HG03354 (cell line): ENCODE measurements at regions not wholly inside any gene's neighbourhood (a gene's known extent, or its start where the extent isn't known, plus 50 kb on each side); places are given as distances from the start of the nearest gene placed in this dataset.

Experiments
- ATAC-seq: cut with Tn5 transposase; IDR thresholded peaks from one replicate; pipeline ENCODE4 v1.9.1; 2021; ENCODE audit warnings: mild to moderate bottlenecking; ENCODE audit not compliant: unreplicated experiment, poor library complexity, severe bottlenecking

DNA sequence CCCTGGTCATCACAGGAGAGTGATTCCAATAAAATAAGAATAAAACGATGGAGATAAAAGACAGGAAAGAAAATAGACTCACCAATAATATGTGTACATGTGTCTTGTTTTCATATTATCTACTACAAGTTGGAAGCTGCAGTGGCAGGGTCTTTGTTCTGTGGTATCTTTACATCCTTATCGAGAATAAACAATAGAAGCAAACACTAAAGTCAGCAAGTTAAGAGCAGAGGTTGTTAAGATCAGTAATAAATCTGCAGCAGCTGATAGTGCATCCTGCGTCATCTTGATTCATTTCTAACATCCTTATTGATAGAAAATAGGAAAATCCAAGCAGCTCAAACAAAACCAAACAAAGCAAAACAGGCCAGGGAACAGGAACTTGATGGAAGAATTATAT is 107.4 kb downstream of the RPS29 start:
- ATAC-seq = no peak

DNA sequence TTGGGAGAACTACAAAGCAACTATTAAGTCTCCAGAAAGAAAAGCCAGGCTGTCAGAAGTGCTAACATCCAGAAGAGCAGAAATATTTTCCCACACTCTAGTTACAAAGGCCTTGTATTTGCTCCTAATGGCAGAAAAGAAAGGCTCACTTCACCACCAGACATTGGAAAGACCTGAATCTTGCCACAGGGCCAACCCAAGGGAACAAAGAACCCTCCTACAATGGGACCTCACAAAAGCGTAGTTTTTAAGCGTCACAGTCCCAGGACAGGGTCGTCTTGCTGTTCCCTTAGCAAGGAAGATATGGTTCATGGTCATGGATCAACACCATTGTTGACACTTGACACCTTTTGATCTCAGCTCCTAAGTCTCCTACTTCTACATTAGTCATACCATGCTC is 119.1 kb downstream of the RPS29 start:
- ATAC-seq = no peak

DNA sequence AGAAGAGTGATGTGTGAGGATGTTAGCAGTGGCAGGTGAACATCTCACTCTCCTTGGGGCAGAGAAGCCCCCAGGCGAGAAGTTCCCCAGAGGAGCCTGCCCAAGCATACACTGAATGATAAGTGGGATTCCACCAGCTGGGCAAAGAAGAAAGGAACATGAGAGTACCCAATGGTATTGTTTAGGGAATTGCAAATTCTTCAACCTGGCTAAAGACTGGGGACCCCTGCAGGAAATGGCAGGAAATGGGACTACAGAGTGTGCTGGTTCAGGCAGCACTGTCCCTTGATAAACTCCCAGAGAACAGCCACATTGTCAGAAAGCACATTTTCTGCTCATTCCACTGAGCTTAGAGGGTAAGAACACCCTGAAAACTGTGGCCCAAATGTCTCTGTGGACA is 121.3 kb downstream of the RPS29 start:
- no peak for ATAC-seq

DNA sequence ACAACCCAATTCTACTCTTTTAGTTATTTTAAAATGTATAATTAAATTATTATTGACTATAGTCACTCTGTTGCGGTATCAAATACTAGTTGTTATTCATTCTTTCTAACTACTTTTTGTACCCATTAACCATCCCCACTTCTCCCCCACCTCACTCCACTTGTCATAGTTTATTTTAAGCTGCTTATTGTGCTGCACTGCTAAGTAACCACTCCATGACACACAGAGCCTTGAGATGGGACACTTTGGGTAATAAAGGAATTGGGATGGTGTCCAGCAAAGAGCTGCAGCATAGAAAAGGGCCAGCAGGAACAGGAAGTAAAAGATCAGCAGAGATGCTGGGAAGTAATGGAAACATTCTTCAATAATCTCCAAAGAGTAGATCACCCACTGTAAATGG is 123.0 kb downstream of the RPS29 start:
- ATAC-seq = no peak

DNA sequence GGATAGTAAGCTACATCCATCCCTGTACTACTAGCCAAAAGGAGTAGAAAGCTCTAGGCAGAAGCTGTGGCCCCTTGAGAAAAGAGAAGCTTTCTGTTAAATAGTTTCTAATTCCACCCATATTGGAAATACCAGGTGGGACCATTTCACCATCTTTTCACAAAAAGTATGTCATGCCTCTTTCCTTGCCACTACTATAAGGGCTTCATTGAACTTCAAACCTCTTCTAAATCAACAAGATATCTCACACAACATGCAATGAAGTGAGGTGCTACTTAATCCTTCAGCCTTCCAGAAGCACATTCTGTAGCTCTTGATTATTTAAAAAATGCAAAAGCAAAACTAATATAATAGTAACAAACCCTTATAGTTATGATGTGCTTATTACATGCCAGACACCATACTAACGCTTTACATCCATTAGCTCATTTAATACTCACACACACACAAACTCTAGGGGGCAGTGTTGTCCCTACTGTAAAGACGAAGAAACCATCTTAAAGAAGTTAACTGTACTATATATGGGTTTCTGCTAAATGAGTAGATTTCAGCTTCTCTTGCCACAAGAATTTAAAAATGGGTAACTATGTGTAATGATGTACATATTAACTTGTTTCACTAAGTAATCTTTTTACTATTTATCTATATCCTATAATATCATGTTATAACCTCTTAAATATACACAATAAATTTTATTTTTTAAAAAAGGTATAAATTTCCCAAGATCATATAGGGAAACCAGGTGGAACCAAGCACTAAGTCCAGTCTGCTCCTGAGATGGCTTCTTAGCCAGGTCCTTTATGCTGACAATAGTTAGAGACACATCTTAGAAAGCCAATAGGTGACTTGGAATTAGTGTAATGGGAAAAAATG is 124.4 kb downstream of the RPS29 start:
- peak; percentile 97 for ATAC-seq

DNA sequence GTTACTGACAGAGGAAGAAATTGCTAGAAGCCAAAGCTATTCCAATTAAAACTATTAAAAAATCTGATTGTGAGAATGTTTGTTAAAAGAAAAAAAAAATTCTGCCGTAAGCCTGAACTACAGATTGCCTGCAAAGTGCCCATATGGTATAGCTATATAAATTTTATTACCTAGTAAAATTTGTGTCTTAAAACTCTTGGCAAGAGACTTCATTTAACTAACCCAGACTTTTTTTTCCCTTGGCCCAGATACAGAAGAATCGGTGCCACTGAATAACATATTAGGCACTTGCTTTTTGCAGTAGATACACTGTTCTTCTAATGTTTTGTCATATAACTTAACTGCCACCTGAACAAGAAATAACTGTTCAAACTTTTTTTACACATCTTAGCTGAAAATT is 125.5 kb downstream of the RPS29 start:
- no peak for ATAC-seq

DNA sequence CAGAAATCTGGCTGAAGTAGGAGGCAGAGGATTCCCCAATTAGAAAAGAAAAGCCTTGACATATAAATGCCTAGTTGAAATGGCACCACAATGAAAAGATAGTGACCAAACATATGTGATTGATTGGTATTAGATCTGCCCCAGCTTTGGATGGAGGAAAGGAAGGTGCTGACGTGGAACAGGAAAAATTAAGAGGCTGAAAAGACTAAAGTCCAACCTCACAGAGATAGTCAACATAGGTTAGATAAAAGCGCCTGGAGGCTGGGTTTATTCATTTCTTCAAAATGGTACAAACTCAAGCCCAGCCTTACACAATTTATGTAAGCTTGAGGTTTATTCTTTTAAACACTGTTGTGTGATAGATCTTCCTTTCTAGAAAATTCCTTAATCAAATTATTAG is 129.6 kb downstream of the RPS29 start:
- ATAC-seq = no peak

DNA sequence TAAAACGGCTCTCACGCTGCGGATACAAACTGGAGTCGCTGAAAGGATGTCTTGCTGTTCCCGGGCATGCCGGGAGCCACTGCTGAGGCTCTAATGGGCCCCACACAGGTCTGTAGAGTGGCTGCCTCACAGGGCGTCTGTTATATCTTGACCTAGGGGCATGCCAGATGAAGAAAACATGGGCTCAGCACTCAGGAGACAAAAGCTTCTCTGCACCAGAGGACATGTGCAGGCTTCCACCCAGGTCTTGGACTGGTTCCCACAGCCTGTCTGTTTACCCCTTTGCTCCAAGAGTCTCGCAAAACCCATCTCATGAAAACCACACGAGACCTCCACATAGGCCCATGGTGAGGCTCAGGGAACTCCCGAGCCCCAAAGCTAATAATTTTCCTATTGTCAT is 134.2 kb downstream of the RPS29 start:
- no peak for ATAC-seq

DNA sequence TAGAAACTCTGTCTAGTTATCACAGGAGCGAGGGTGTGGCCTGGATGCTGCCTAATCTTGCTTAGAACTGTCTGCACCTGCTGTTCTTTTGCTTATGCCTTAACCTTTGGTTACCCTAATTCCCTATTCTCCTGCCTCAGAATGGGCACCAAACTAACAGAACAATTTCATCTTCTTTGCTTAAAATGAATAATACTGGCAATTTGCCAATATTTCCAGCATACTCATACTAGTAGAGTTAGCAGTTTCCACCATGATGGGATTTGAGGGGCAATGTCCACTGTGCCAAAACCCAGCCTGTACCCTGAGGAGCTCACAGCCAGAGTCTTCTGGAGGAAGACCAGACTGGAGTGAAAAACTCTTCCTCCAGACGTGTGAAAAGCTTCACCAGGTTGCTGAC is 136.4 kb downstream of the RPS29 start:
- ATAC-seq = no peak

DNA sequence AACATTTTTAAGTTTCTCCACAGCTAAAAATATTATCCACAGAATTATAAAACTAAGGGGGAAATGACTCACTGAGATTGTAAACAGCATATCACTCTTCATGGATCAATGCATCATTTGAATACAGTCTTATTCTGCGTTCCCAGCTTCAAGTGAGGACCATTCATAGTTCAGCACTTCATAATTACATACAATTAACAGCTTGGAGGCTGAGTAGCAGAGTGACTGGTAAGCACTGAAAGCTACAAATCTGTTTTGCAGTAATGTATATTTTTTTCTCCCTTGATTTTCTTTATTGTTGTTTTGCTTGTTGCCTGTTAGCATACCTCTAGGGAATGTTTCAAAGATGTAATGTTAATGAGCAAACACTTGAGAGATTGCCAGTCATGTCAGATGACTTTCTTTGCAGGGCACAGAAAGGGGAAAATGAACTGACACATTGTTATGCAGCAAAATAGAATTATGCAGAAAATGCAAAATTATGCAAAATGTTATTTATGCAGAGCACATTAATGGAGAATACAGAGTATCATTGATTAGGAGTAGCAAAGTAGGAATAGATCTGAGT is 138.6 kb downstream of the RPS29 start:
- ATAC-seq = no peak

DNA sequence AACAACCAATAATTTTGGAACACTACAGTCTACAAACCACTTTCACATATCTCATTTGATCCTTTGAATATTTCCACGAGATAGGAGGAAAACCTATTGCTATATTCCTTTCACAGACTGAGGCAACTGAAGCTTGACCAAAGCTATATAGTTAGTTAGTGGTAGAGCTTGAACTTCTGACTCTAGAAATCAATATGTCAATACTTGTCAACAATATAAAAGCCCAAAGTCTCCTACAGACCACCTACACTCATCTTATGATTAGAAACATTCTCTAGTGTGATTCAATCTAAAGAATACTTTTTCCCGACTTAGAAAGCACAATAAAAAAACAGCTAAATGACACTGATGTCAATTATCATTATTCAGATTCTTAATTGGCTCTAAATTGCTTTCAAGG is 139.4 kb downstream of the RPS29 start:
- no peak for ATAC-seq

DNA sequence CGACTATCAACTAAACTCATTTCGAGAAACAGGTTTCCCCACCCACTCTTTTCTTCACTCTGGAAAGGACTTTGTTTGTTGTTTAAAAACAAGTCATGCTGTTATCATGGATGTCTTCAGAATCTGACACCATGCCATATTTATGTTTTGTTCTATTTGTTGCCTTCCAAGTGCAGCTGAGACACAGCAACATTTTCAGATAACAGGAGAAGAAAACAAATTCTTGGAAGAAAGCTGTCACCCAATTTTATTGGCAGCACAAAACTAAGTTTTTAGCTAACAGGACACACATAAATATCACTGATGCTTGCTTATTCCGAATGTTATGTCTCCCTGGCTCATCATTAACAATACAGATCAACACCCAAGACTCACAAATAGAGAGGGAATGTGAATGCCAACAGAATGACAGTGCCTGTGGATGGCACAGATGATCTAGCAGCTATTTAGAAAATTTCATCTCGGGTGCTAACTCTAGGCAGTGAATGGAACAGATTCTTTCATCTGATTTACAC is 147.9 kb downstream of the RPS29 start:
- no peak for ATAC-seq

DNA sequence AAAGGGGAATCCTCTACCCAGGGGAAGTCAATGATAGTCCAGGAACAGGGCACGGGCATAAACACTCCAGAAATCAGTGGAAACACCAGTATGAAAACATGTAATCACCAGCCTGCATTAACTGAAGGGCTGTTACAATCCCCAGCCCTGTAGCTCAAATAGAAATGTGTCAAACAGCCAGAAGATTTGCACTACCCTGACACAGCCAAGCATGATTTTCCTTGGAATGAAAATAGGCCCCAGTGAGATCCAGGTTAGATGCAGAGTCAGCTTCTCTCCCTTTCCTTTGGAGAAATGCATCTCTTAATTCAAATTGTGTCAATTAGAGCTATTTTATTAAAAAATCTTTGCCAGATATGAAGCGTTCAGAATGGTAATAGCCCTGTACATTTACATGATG is 158.1 kb downstream of the RPS29 start:
- no peak for ATAC-seq

DNA sequence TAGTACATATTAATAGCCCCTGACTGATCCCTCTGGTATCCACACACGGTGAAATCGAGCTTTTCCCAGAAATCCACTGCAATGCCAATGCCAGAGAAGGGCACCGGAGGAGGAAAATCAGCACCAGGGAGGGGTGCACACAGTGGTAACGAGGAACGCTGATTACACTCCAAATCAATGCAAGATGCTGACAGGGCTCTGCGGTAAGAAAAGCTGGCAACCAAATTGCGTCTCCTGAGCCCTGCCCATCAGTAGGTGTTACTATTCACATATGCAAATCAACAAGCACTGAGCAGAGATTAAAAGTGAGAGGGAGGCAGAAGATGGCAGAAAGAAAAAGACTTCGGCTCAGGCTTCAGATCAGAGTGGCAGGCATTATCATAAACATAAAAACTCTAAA is 159.1 kb downstream of the RPS29 start:
- no peak for ATAC-seq

DNA sequence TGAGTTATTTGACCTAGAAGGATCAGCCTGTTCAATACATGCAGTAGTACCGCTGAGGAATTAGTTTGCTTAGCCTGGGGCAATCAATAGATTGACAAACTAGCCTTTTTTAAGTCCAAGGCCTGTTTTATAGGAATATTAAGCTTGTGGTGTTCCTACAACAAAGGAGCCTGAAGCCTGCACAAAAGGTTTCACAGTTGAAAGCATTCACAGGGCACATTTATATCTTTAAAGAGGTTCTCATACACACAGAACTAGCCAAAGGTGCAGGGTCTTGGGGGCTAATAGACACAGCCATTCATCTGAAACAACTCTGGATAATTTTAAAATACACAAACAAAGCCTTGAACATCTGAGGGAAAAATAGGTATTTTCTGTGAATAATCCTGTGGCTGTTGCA is 160.3 kb downstream of the RPS29 start:
- no peak for ATAC-seq

DNA sequence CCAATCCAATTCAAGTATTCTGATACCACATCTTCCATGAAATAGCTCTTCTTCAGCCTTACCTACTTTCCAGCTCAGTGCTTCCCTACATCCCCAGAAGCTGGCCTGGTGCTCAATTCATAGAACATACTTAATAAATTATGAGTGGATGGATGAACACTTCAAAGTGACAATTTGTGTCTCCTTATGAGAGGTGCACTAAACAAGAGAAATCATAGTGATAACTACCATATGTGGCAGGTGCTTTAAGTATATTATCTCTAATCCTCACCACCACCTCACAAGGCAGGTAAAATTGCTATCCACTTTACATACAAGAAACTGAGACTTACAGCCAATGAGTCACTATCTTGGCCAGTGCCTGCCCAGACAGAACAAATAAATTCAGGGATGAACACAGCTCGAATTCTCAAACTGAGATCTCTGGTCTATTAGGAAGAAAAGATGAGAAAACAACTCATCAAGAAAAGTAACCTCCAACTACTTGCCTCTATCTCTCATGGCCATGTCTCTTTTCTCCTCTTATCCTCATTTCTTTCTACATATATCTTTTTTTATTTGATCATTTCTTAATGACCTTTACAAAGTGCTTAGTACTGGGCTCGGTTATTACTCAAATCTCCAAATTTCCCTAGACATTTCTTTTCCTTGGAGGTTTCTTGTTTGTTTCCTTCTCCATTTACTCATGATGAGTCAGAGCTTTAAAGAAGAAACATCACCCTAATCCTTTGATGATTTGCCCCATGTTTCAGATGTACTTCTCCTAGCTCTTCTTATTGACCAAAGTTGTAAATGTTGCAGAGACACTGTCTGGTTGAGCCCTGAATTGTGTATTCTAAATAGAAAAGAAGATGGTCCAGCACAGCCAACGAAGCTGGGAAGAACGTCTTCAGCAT is 161.5 kb downstream of the RPS29 start:
- ATAC-seq = no peak

DNA sequence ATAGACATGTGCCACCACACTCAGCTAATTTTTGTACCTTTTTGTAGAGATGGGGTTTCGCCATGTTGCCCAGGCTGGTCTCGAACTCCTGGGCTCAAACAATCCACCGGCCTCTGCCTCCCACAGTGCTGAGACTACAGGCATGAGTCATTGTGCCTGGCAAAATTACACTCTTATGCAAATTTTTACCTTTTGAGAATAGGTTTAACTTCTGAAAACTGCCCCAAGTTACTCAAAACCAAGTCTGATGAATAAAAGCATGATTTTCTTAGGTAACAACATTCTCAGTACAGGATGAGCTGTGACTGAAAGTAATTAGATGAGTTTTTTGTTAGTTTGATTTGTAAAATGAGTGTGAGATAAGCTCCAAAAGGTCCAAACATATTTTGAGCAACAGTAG is 166.0 kb downstream of the RPS29 start:
- ATAC-seq = no peak

DNA sequence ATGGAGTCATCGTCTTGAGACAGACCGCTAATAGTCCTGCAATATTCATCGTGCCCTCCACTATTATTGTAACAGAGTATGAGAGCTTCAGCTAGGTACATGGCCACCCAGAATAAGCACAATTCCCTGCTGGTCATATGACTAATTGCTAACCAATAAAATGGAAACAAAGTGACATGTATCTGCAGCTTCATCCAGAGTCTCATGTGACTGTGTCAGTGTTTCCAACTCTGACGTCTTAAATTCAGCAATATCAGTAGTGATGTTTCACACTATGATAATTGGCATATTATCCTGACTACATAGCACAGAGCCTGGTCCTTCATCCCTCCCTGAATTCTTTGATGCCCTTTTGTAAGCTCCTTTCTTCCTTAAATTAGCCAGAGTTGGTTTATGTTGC is 167.4 kb downstream of the RPS29 start:
- no peak for ATAC-seq

DNA sequence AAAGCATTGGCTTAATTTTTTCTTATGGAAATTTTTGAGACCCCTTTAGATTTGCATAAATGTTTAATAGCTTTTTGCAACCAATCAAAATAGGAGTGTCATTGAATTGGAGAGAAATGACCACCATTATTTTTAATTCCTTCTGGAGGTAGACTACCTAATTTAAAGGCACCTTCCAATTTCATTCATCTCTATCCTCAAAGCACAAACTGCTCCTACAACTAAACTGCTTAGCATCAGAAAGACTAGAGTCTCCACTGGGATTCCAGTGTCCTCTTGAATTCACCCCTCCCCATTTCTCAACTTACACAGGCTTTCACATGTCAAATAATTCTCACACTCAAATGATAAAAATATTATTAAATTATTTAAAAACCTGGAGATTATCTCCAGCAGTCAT is 168.4 kb downstream of the RPS29 start:
- no peak for ATAC-seq

DNA sequence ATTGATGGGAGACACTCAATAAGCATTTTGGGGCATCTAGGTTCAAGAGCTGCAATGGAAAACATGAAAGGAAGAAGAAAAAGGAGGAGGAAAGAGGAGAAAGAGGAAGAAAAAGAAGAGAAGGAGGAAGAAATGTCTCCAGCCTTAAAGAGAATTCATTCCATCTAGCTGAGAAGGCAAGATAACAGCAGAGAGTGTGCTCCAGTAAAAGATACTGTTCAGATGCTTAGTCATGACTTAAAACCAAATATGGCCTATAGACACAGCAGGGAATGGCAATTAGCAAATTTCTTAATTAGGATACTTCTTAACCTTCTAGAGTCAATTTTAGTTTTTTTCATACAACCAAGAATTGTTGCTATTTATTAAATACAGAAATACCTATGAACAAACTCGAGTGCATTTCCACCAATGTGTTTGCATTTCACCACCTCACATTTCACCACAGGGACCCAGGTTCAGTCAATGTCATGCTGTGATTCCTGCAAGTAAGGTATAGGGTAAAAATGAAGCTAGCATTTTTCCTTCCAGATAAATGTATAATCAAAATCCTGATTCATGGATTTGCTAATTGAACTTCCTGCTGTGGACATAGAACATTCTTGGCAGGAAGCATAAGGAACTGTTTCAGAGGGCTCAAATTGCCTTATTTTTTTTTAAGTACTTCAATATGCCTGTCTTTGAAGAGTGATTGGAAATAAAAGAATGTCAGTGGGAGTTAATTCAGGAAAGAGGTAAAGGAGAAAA is 177.8 kb downstream of the RPS29 start:
- no peak for ATAC-seq
